K562 (cell line): ENCODE measurements at regions not wholly inside any gene's neighbourhood (a gene's known extent, or its start where the extent isn't known, plus 50 kb on each side); places are given as distances from the start of the nearest gene placed in this dataset.

ENCODE experiments used
- CTCF ChIP-seq, 3 experiments: IDR thresholded peaks in 2 of 3; conservative IDR thresholded peaks in 1 of 3; 2 replicates each; pipeline ENCODE4 v1.5.1; 2011 to 2012; ENCODE audit warnings: low read length in 3 of 3, mild to moderate bottlenecking in 3 of 3, control low read depth in 2 of 3, improper control_type of control experiment in 1 of 3, inconsistent platforms in 1 of 3, low read depth in 1 of 3, mixed read lengths in 1 of 3, moderate library complexity in 1 of 3; ENCODE audit not compliant: insufficient read depth in 2 of 3
- EP300 ChIP-seq: IDR thresholded peaks from 2 replicates; pipeline ENCODE4 v1.6.1; 2012; ENCODE audit warnings: low read length, improper control_type of control experiment
- ESRRA ChIP-seq: fragments of 450-650 bp; IDR thresholded peaks from 2 replicates; pipeline ENCODE4 v1.6.1; 2014; ENCODE audit warnings: low read depth, mild to moderate bottlenecking, moderate library complexity, borderline replicate concordance
- EZH2 ChIP-seq: IDR thresholded peaks from 2 replicates; pipeline ENCODE4 v1.6.1; 2012; ENCODE audit warnings: low read depth, mild to moderate bottlenecking, inconsistent platforms, low read length, borderline replicate concordance
- FOXK1 ChIP-seq: sonication (generic); formaldehyde crosslinking; IDR thresholded peaks from 2 replicates; pipeline ENCODE4 v1.8.0; 2022; ENCODE audit warnings: missing genetic modification reagents, mild to moderate bottlenecking, borderline replicate concordance
- POLR2A ChIP-seq: fragments of 450-650 bp; conservative IDR thresholded peaks from 2 replicates; pipeline ENCODE4 v1.6.1; 2016
- POLR2AphosphoS5 ChIP-seq: IDR thresholded peaks from 2 replicates; pipeline ENCODE4 v1.6.1; 2011; ENCODE audit warnings: mild to moderate bottlenecking, low read depth, low read length, moderate library complexity; ENCODE audit not compliant: control insufficient read depth, insufficient read depth
- ZBTB8A ChIP-seq: fragments of 450-650 bp; IDR thresholded peaks from 2 replicates; pipeline ENCODE4 v1.6.1; 2018; ENCODE audit warnings: mild to moderate bottlenecking, moderate library complexity; ENCODE audit not compliant: partially characterized antibody
- ZNF24 ChIP-seq: fragments of 450-650 bp; IDR thresholded peaks from 2 replicates; pipeline ENCODE4 v1.6.1; 2016

GRCh38 chr6:113102761-113103160 lies 754.4 kb upstream of the MARCKS start:
- TF ChIP-seq CTCF (IDR thresholded peaks at IDR 0.05 in 2 of 3, conservative IDR thresholded peaks at IDR 0.05 in 1 of 3; ENCODE audit: insufficient read depth in 2 of 3, low read depth in 1 of 3, low read length in 3 of 3) (no peak), POLR2AphosphoS5 (no peak), EP300 (no peak), EZH2 (no peak), POLR2A (no peak), ESRRA (no peak), FOXK1 (no peak), ZBTB8A (no peak), ZNF24 (no peak)
